ENCODE measurements at regions not wholly inside any gene's neighbourhood (a gene's known extent, or its start where the extent isn't known, plus 50 kb on each side); places are given as distances from the start of the nearest gene placed in this dataset.

- TF ChIP-seq POLR2AphosphoS5 (IDR thresholded peaks at IDR 0.05; ENCODE audit: borderline replicate concordance, low read depth, low read length) (no peak), EZH2 (IDR thresholded peaks at IDR 0.05) (no peak)
These were observed 330.3 kb upstream of the MIR17HG start for GRCh38 chr13:91017031-91017668.
